HCT116 (cell line): ENCODE measurements at regions not wholly inside any gene's neighbourhood (a gene's known extent, or its start where the extent isn't known, plus 50 kb on each side); places are given as distances from the start of the nearest gene placed in this dataset.

Source experiments
- ATAC-seq: fragments of 200-7000 bp; cut with Tn5 transposase; 2 replicates; pipeline ENCODE4 v1.9.1; 2020; ENCODE audit warnings: mild to moderate bottlenecking, moderate library complexity
- BruUV-seq: library from RNA; stranded (reverse); fragments of 400-500 nt; replicated peaks from 2 replicates; lab custom pipeline; 2021; lab: Mats Ljungman, UMichigan
- CTCF ChIA-PET: fragments of 300-600 bp; sonication (Branson Sonifier 250); formaldehyde crosslinking; loops from one replicate; lab custom pipeline; 2021; ENCODE audit warnings: antibody characterized with exemption; lab: Charles Lee
- POLR2A ChIA-PET: fragments of 300-600, 350-600 bp; sonication (Branson Sonifier 250); formaldehyde crosslinking; loops from one replicate; lab custom pipeline; 2021; ENCODE audit warnings: antibody characterized with exemption; lab: Charles Lee
- RAD21 ChIA-PET, 2 experiments: fragments of 300-600 bp; sonication (Branson Sonifier 250); formaldehyde crosslinking; loops; one replicate each; lab custom pipeline; 2023; ENCODE audit warnings: low total read pairs in 2 of 2; ENCODE audit not compliant: uncharacterized antibody in 2 of 2, unreplicated experiment in 2 of 2, low non-redundant PET in 1 of 2; lab: Charles Lee
- DNase-seq: peaks from one replicate; pipeline ENCODE4 v3.0.0-alpha.2; 2010; ENCODE audit warnings: low read depth, low spot score
- H2AFZ ChIP-seq: fragments of 200-600 bp; shearing (Covaris generic), sonication (generic); 2 replicates; pipeline ENCODE4 v1.6.1; 2017; ENCODE audit warnings: low read depth, mixed run types, mixed read lengths, antibody characterized with exemption, low read length; ENCODE audit not compliant: poor library complexity, severe bottlenecking
- H3K27ac ChIP-seq: 2 replicates; pipeline ENCODE4 v1.5.1; 2012; ENCODE audit warnings: low read depth, low read length
- H3K27me3 ChIP-seq: fragments of 200-600 bp; sonication (generic); 2 replicates; pipeline ENCODE4 v1.6.1; 2016; ENCODE audit warnings: mixed run types, low read length, mixed read lengths; ENCODE audit not compliant: insufficient read depth
- H3K36me3 ChIP-seq, 2 experiments: fragments of 200-500 bp in 1 of 2; fragments of 200-600 bp in 1 of 2; sonication (Bioruptor generic) in 1 of 2; sonication (generic) in 1 of 2; 2 replicates each; pipeline versions ENCODE4 v1.5.1 to v1.6.1; 2014 to 2016; ENCODE audit warnings: low read length in 2 of 2, inconsistent platforms in 1 of 2, mixed read lengths in 1 of 2, mixed run types in 1 of 2; ENCODE audit not compliant: insufficient read depth in 2 of 2, control insufficient read depth in 1 of 2
- H3K4me1 ChIP-seq, 2 experiments: fragments of 200-600 bp in 1 of 2; sonication (generic) in 1 of 2; 2 replicates each; pipeline versions ENCODE4 v1.5.1 to v1.6.1; 2012 to 2017; ENCODE audit warnings: low read length in 2 of 2, inconsistent platforms in 1 of 2, mild to moderate bottlenecking in 1 of 2, mixed read lengths in 1 of 2, mixed run types in 1 of 2, moderate library complexity in 1 of 2; ENCODE audit not compliant: insufficient read depth in 2 of 2, control insufficient read depth in 1 of 2
- H3K4me2 ChIP-seq: fragments of 200-600 bp; sonication (generic); 2 replicates; pipeline ENCODE4 v1.6.1; 2017; ENCODE audit warnings: mixed run types, low read length, mixed read lengths
- H3K4me3 ChIP-seq, 2 experiments: fragments of 200-600 bp in 1 of 2; sonication (generic) in 1 of 2; replicated peaks in 1 of 2; 2 replicates each; pipeline ENCODE4 v1.5.1; 2011 to 2016; ENCODE audit warnings: low read length in 2 of 2, control low read depth in 1 of 2, low read depth in 1 of 2, mild to moderate bottlenecking in 1 of 2, mixed read lengths in 1 of 2, mixed run types in 1 of 2
- H3K79me2 ChIP-seq: fragments of 200-600 bp; sonication (generic); 2 replicates; pipeline ENCODE4 v1.6.1; 2017; ENCODE audit warnings: mild to moderate bottlenecking, mixed run types, low read length, moderate library complexity, mixed read lengths; ENCODE audit not compliant: insufficient read depth
- H3K9ac ChIP-seq: fragments of 200-600 bp; sonication (generic); 2 replicates; pipeline ENCODE4 v1.6.1; 2016; ENCODE audit warnings: low read length, mixed read lengths
- H3K9me2 ChIP-seq: fragments of 200-600 bp; sonication (generic), shearing (Covaris generic); 2 replicates; pipeline ENCODE4 v1.6.1; 2017; ENCODE audit warnings: mixed run types, mild to moderate bottlenecking, moderate library complexity; ENCODE audit not compliant: insufficient read depth
- H3K9me3 ChIP-seq, 2 experiments: fragments of 200-500 bp in 1 of 2; fragments of 200-600 bp in 1 of 2; sonication (Bioruptor generic) in 1 of 2; sonication (generic) in 1 of 2; 2 replicates each; pipeline ENCODE4 v1.6.1; 2014 to 2017; ENCODE audit warnings: low read length in 2 of 2, mixed read lengths in 2 of 2, inconsistent platforms in 1 of 2, low read depth in 1 of 2, mild to moderate bottlenecking in 1 of 2, mixed run types in 1 of 2, moderate library complexity in 1 of 2; ENCODE audit not compliant: control insufficient read depth in 1 of 2, insufficient read depth in 1 of 2
- H4K20me1 ChIP-seq: fragments of 200-600 bp; sonication (generic), shearing (Covaris generic); 2 replicates; pipeline ENCODE4 v1.6.1; 2017; ENCODE audit warnings: mixed run types, mild to moderate bottlenecking, moderate library complexity; ENCODE audit not compliant: insufficient read depth
- CBX3 ChIP-seq: IDR thresholded peaks from 2 replicates; pipeline ENCODE4 v1.6.1; 2012; ENCODE audit warnings: low read depth
- CTCF ChIP-seq, 3 experiments: fragments of 200-600 bp in 1 of 3; sonication (generic) in 1 of 3; IDR thresholded peaks in 2 of 3; conservative IDR thresholded peaks in 1 of 3; 2 replicates each; pipeline ENCODE4 v1.5.1; 2012 to 2017; ENCODE audit warnings: low read depth in 2 of 3, low read length in 2 of 3, antibody characterized with exemption in 1 of 3, borderline replicate concordance in 1 of 3, control low read depth in 1 of 3, mild to moderate bottlenecking in 1 of 3, mixed read lengths in 1 of 3, mixed run types in 1 of 3, moderate library complexity in 1 of 3; ENCODE audit not compliant: insufficient read depth in 1 of 3
- EGR1 ChIP-seq: IDR thresholded peaks from 2 replicates; pipeline ENCODE4 v1.6.1; 2012; ENCODE audit warnings: low read depth
- ELF1 ChIP-seq: IDR thresholded peaks from 2 replicates; pipeline ENCODE4 v1.6.1; 2012; ENCODE audit warnings: low read depth, borderline replicate concordance
- EZH2 ChIP-seq: fragments of 200-600 bp; sonication (generic); IDR thresholded peaks from 2 replicates; pipeline ENCODE4 v1.6.1; 2017; ENCODE audit warnings: antibody characterized with exemption, mixed run types
- POLR2A ChIP-seq: IDR thresholded peaks from 2 replicates; pipeline ENCODE4 v1.7.0; 2011; ENCODE audit warnings: borderline replicate concordance; ENCODE audit not compliant: insufficient read depth, insufficient read length; ENCODE audit errors: extremely low read depth
- RAD21 ChIP-seq: IDR thresholded peaks from 2 replicates; pipeline ENCODE4 v1.6.1; 2012; ENCODE audit warnings: low read depth, mild to moderate bottlenecking
- SP1 ChIP-seq: IDR thresholded peaks from 2 replicates; pipeline ENCODE4 v1.6.1; 2012; ENCODE audit warnings: low read depth
- TCF7L2 ChIP-seq: IDR thresholded peaks from 2 replicates; pipeline ENCODE4 v1.7.0; 2011; ENCODE audit warnings: borderline replicate concordance, inconsistent platforms; ENCODE audit not compliant: insufficient read depth, insufficient read length; ENCODE audit errors: extremely low read depth
- YY1 ChIP-seq: IDR thresholded peaks from 2 replicates; pipeline ENCODE4 v1.6.1; 2011; ENCODE audit warnings: low read length, low read depth, moderate library complexity, mild to moderate bottlenecking; ENCODE audit not compliant: insufficient replicate concordance; ENCODE audit errors: extremely low read depth
- ZFX ChIP-seq: fragments of 450-650 bp; IDR thresholded peaks from 2 replicates; pipeline ENCODE4 v1.6.1; 2017
- ZNF274 ChIP-seq: fragments of 200-500 bp; sonication (Bioruptor generic); IDR thresholded peaks from 2 replicates; pipeline ENCODE4 v1.6.1; 2014; ENCODE audit warnings: mild to moderate bottlenecking, low read depth, low read length, inconsistent platforms
- intact Hi-C: fragments of 100-400 bp; cut with micrococcal nuclease; formaldehyde crosslinking; loops from 2 replicates; pipeline ENCODE4 v1.10.0; 2022

- no peak for TF ChIP-seq EZH2
- TF ChIP-seq CTCF (IDR thresholded peaks at IDR 0.05 in 2 of 3, conservative IDR thresholded peaks at IDR 0.05 in 1 of 3; ENCODE audit: borderline replicate concordance in 1 of 3, insufficient read depth in 1 of 3, low read depth in 2 of 3, low read length in 2 of 3), result peak; percentile 87 to 95 (median 93)
- TF ChIP-seq YY1, result peak; percentile 33
- TF ChIP-seq ZNF274, result no peak
- TF ChIP-seq SP1, result no peak
- TF ChIP-seq ELF1, result no peak
- peak; percentile 81 for TF ChIP-seq TCF7L2
- TF ChIP-seq CBX3, result peak; percentile 50; the same call in 1 of the 2 replicates
- peak; percentile 96 for TF ChIP-seq RAD21
- no peak for TF ChIP-seq EGR1
- no peak for TF ChIP-seq POLR2A
- no peak for TF ChIP-seq ZFX
- peak overlapping the region; percentile 97 for H2AFZ ChIP-seq
These were observed 64.6 kb downstream of the THNSL1 start for GRCh38 chr10:25080880-25081581.

More at GRCh38 chr10:25080880-25081581, 64.6 kb downstream of the THNSL1 start:
- no peak overlapping the region for H3K9ac ChIP-seq
- H3K36me3 ChIP-seq, result no peaks in the 10 kb centered on the region
- no peaks in the 10 kb centered on the region for H4K20me1 ChIP-seq
- no TSS peak for BruUV-seq
- H3K27ac ChIP-seq, result no peak overlapping the region
- RAD21 ChIA-PET, result interaction anchor here in 1 of 2 experiments (0.6 kb wide), 1 partner anchor 202 kb away, joined by 3 read pairs; no protein-coding TSS in a partner anchor
- no peak overlapping the region for H3K4me3 ChIP-seq
- H3K27me3 ChIP-seq, result no peaks in the 10 kb centered on the region
- peak overlapping the region; percentile 36 for H3K4me2 ChIP-seq
- POLR2A ChIA-PET, result no interaction called here
- intact Hi-C loops, result loop anchor here (1.0 to 10.0 kb wide), 5 partner anchors 54 to 438 kb away; no protein-coding TSS in a partner anchor
- ATAC-seq, result peak; percentile 98
- no peaks in the 10 kb centered on the region for H3K9me2 ChIP-seq
- peaks cover 0 to 8% of the 10 kb centered on the region in 2 experiments; a peak in 2 of 4 replicates for H3K4me1 ChIP-seq
- H3K79me2 ChIP-seq, result no peaks in the 10 kb centered on the region
- DNase-seq, result peak; percentile 79
- no peaks in the 10 kb centered on the region for H3K9me3 ChIP-seq
- CTCF ChIA-PET, result interaction anchor here (0.6 to 2.3 kb wide), 16 partner anchors 11 to 463 kb away, joined by 3 to 13 read pairs (median 4); partner anchors contain the start of gene ENKUR
